ENCODE measurements at regions not wholly inside any gene's neighbourhood (a gene's known extent, or its start where the extent isn't known, plus 50 kb on each side); places are given as distances from the start of the nearest gene placed in this dataset.

DNA sequence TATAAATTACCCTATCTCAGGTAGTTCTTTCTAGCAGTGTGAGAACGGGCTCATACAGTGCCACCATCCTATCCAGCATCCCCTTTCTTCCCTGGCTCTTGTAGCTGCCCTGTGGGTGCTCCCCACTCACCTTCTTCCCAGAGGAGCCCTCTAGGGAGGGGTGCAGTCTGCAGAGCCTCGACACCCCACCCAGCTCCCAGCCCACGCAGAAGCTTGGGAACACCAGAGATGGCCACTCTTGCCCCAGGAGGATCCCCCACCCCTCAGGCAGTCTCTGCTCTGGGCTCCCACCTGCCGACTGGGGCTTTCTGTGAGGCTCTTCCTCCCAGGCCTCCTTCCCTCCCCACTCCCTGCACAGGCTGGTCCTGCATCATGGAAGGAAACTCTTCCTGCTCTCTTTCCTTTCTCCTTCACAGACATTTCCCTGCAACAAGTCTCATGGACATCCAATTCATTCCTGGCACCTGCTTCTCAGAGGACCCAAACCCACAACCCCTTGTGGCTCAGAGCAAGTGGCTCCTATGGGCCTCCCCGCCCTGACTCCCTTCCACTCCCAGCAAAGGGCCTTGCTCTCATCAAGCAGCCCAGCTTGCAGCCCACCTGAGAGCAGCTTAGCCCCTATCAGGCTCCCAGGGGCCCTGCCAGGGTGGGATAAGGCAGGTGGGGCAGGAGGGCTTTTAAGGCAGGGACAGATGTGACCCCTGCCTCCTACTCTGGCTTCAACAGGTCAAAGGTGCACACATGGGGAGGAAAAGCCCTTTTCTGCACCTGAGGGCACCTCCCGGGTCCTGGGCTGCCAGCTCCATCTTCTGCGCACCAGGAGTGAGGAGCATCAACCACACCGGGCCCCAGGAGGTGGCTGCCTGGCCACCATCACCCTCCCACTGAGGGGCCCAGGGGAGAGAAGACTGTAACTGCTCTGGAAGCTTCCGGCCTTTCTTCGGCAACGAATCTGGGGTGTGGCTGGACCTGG is 263.8 kb upstream of the TNRC6C start:
- DNase-seq, result no peak

DNA sequence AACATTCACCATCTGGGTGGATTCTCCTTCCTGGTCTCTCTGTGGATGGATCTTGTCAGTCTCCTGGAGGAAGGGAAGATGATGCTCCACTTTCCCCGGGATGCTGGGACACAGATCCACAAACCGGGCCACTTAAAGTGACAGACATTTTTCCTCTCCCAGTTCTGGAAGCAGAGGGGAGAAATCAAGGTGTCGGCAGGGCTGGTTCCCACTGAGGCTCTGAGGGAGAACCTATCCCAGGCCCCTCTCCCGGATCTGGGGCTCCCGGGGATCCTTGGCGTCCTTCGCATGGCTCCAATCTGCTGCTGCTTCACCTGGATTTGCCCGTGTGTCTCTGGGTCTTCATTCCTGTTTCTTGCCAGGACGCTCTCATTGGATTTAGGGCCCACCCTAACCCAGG is 263.1 kb upstream of the TNRC6C start:
- DNase-seq, result no peak

DNA sequence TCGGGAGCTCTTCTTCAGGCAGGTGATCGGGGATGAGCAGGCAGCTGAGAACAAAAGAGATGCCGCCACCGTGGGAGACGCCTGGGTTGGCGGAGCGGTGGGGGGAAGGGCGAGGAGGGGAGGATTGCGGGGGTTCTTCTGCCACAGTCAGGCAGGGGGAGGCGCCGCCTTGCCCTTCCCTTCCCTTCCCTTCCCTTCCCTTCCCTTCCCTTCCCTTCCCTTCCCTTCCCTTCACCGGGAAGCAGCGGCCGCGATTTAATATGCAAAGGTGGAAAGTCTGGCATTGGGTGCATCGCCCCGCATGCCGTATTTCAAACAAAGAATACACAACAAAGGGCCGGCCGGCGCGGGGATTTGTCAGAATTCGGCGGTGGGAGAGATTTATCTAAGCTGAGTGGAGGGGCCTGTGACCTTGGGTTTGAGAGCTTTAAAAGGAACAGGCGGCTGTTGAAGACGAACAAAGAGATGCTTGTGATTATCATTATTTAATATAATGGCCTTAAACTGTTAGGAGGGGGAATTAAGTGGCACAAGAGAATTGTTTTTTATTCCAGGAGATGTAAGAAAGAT is 262.3 kb upstream of the TNRC6C start:
- DNase-seq, result no peak

DNA sequence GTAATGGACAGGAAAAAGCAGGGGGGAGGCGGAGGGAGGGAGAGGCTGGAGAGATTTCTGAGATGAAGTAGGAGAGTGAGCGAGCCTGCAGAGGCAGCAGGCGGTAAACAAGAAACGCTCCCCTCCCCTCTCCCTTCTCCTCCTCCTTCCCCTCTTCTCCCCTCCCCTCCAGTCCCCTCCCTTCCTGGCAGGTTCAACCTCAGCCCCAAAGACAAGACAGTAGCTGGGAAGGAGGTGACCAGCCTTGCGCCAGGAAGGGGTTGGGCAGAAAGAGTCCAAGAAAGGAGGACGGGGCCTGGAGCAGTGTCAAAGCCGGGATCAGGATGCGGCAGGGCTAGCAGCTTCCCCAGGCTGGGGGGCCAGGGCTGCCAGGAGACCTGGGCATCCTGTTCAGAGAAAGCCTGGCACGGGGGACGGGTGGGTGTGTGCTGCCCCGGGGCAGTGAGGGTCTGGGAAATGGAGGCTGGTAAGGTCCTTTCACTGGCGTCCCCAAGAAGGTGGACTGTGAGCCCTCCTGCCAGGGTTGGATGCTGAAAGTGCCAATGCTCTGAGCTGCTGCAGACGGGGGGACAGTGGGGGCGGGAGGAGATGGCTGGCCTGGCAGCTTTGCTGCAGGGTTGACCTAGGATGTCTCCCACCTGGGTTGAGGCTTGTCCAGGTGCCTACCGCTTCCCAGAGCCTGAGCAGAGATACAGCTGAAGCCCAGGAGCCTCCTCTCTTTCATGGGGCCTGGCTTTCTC is 261.6 kb upstream of the TNRC6C start:
- no peak for DNase-seq

DNA sequence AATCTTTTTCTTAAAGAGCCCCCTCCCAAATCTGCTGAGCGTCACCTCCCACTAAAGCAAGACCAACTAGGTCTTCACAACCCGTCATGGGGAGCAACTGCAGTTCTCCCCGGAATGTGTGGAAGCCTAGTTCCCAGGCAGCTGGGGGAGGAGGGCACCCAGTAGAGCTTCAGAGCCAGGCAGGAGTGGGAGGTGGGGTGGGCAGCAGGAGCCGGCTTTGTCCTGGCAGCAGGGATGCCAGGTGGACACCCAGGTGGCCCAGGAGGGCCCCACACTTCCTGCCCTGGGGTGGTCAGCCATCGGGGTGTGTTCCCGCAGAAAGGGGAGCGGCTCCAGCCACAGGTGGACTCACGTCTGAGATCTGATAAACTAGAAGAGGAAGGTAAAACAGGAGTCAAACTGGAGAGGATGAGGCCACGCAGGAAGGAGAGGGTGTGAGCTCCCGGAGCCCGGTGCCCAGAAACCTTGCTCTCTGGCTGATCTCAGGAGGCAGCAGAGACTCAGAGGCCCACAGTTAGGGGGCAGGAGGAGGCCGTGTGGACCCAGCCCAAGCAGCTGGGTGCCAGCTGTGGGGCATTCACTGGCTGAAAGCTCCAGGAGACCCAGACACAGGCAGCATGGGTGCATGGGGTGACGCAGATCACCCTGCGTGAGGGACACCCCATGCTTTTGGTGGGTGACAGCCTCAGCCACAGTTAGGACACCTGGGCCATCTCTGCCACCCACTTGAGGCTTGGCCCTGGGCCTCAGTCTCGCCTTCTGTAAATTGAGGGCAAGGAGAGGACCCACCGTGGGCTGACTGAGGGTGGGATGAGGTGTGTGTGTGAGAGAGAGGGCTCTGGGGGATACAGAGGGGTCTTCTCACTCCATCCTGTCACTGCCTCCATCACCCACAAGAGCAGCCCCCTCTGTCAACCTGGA is 260.8 kb upstream of the TNRC6C start:
- no peak for DNase-seq

DNA sequence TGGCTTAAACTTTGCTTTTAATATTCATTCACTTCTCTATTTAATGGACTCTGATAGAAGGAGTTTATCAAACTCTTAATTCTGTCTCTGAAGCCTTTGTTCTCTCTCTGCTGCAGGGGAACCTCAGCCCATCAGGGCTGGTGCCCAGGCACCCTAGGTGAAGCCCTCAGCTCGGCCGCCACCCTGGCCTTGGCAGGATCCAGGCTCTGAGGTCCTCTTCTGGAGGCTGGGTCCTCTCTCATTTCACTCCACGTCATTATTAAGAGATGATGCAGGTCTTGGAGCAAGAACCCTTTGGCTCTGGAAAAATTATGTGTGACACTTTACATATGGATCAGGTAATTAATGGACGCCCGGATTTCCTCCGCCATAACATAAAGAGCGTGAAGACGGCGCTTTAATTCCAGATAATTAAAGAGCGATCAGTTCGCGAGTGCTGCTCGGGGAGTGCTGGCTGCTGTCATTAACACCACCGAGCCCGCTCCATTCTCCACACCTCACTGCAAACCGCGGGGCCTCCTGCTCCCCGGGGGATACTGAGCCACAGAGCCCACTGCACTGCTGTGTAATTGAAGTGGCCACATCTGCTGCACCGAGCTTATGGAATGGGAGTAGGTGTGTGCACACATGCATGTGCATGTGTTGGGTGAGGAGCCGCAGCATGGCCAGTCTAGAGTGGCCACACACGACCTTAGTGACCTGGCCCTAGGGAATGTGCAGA is 259.4 kb upstream of the TNRC6C start:
- DNase-seq, result no peak

DNA sequence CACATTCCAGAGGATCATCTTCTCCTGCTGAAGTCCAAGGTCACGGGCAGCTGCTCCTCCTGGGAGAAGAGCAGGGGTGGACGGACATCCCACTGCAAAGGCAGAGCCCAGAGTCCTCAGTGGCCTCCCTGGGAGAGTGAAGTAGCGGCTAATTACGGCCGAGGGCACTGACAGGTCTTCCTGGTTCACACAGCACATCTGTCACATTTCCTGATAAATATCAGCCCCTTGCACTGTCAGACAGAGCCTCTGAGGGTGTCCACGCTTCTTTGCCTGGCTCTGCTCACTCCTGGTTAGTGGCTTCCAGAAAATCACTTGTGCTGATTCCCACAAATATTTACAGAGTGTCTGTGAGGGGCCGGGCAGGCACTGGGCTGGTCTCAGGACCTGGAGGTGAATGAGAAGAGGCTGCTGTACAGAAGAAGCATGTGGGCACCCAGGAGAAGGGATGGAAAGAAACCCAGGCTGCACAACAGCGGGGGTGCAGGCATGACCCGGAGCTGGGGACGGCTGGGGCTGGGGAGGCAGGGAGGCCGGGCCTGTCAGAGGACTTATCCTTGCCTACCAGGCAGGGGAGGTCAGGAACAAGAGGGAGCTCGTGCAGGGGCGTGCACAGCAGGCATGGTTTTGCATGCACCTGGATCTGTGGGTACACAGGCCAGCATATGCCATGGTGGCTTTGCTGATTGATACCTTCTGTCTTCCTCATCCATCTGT is 258.2 kb upstream of the TNRC6C start:
- DNase-seq, result no peak

DNA sequence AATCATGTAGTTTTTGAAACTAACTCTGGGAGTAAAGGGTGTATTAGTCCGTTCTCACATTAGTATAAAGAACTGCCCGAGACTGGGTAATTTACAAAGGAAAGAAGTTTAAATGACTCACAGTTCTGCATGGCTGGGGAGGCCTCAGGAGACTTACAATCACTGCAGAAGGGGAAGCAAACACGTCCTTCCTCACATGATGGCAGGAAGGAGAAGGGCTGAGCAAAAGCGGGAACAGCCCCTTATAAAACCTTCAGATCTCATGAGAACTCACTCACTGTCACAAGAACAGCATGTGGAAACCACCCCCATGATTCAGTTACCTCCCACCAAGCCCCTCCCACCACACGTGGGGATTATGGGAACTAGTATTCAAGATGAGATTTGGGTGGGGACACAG is 256.5 kb upstream of the TNRC6C start:
- DNase-seq, result no peak

DNA sequence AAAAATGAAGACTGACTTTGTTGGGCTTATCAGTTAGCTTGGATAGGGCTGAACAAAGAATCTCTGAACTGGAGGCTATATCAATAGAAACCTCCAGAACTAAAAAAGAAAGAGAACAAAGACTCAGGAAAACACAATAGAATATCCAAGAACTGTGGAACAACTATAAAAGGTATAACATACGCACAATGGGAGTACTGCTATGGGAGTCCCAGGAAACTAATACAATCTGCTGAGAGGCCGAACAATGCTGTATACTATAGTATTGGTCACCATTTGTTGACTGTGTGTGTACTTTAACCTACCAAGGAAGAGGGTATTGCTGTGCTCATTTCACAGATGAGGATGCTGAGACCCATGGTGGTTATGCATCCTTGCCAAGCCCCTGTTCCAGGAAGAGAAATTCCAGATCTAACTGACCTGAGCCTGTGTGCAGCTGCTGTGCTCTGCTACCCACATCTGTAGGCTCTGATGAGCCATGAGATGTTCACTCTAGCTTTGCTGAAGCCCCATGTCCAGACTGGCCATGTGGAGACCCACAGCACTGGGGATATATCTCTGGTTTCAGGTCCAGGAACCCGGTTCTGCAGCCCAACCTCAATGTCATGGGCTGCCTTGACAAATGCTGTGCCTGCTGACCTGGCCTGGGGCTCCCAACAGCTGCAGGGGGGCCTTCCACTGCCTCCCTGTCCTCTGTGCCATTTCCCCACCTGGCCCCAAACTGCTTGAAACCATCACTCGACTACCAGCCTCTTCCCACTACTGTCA is 254.3 kb upstream of the TNRC6C start:
- DNase-seq, result no peak

DNA sequence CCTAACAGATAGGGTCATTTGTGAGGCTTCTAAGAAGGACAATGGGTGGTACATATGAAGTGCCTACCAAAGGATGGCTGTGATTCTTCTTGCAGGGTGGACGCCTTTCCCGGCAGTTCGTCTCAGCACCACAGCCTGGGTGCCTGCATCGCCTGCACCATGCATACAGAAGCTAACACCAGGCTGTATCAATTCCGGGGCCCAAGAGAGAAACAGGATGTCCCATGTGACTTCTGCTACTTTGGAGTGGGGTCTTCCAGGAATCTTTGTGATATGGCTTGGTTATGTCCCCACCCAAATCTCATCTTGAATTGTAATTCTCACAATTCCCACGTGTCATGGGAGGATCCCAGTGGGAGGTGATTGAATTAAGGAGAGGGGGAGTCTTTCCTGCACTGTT is 251.6 kb upstream of the TNRC6C start:
- DNase-seq, result no peak

DNA sequence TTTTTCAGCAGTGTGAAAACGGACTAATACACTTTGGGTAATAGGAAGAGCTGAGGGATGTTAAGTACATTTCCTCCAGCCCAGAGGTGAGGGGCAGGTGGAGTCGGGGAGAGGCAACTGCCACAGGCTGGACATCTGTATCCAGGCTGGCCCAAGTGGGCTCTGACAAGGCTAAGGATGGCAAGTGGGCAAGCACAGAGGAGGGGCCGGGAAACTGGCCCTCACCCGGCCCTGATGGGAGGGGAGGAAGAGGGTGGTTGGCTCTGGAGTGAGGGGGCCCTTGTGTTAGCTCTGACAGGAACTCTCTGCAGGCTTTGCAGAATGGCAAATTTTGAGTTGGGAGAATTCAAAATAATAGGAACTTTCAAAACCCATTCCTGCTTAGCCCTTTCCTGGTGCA is 251.0 kb upstream of the TNRC6C start:
- no peak for DNase-seq

DNA sequence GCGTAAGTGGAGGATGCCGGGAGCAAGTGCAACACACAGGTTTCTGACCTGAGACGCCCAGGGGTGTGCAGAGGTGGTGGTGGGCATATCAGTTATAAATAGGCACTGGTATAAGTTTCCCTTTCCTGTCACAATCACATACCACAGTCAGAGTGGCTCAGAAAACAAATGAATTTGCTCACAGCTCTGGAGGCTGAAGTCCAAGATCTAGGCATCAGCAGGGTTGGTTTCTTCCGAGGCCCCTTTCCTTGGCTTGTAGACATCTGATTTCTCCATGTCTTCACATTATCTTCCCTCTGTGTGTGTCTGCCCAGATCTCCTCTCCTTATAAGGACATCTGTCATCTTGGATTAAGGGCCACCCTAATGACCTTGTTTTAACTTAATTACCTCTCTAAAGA is 250.5 kb upstream of the TNRC6C start:
- no peak for DNase-seq

DNA sequence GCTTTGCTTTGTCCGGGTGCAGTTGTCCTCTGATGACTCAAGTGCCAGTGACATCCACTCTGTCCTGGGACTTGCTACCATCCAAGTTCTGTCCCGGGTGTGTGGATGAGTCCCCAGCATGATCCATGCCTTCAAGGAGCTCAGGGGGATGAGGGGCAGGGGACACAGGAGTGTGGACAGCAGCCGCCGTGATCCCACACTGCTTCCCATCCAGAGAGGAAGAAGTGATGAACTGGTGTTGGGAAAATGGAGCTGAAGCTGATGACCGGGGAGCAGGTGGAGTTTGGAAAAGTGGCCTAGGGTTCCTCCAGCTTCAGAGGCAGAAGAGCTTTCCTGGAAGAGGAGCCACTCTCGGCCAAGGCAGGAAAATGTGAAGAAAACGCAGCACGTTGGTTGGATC is 249.6 kb upstream of the TNRC6C start:
- DNase-seq, result no peak

DNA sequence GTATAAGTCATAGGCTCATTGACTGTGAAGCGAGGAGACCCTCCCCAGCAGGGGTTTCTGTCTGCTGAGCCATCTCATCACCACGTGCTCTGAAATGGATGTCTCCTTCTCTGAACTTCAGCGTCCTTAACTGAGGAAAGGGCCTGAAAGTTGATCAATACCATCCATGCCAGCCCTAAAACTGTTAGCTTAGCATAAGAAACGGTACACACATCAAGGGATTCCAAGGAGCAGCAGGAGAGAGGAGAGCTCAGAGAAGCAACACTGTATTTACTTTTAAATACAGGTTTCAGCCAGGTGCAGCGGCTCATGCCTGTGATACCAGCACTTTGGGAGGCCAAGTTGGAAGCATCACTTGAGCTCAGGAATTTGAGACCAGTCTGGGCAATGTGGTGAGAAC is 248.9 kb upstream of the TNRC6C start:
- no peak for DNase-seq

DNA sequence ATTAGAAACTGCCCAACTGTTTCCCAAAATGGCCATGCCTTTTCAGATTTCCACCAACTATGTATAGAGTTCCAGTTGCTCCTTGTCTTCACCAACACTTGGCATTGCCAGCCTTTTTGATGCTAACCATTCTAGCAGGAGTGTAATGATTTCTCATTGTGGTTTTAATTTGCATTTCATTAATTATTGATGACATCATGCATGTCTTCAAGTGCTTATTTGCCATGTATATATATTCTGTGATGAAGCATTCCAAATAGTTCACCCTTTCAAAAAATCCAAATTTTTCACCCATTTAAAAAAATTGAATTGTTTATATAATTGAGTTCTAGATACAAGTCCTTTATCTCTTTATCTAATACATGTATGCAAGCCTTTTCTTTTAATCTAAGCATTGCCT is 245.9 kb upstream of the TNRC6C start:
- DNase-seq, result no peak

DNA sequence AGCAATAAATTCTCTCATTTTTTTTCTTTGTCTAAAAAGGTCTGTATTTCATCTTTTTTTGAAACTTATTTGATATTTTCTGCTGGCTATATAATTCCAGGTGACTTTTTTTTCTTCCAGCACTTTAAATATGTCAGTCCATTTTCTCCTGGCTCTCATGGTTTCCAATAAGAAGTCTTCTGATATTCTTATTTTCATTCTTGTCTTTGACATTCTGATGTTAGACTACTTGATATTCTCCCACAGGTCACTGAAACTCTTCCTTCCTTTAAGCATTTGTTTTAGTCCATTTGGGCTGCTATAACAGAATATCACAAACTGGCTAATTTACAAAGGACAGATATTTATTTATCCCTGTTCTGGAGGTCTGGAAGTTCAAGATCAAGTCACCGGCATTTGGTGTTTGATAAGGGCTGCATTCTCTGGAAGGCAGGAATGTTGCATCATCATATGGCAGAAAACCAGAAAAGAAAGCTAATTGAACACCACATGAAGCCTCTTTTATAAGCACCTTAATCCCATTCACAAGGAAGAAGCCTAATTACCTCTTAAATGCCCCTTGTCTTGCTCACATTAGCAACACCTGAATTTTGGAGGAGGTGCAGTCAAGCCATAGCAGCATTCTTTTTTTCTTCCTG is 242.1 kb upstream of the TNRC6C start:
- no peak for DNase-seq

DNA sequence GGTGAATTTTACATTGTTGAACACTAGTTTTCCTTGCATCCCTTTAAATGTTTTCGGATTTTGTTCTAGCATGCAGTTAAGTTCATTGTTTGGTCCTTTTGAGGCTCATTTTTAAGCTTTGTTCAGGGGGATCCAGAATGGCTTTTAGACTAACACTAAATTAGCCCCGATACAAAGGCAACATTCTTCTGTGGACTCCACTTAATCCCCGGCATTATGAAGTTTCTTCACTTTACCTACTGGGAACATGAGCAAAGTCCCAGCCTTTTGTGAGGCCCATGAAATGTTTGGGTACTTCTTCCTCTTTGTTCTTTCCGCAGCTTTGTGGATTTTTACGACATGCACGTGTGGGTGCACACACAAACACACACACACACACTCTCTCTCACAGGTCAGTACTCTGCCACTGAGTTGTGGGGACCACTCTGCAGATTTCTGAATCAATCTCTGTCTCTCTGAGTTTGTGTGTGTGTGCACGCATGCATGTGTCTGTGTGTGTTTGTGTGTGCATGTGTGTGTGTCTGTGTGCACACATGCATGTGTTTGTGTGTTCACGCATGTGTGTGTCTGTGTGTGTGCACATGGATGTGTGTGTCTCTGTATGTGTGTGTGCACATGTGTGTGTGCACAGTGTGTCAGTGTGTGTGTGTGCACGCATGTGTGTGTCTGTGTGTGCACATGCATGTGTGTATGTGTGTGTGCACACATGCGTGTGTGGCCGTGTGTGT is 240.4 kb upstream of the TNRC6C start:
- DNase-seq, result no peak

DNA sequence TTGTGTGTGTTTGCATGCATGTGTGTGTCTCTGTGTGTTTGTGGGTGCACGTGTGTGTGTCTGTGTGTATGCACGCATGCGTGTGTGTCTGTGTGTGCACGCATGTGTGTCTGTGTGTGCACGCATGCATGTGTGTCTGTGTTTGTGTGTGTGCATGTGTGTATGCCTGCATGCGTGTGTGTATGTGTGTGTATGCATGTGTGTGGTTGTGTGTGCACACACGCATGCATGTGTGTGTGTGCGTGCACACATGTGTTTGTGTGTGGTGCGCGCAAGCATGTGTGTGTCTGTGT is 239.9 kb upstream of the TNRC6C start:
- DNase-seq, result no peak

DNA sequence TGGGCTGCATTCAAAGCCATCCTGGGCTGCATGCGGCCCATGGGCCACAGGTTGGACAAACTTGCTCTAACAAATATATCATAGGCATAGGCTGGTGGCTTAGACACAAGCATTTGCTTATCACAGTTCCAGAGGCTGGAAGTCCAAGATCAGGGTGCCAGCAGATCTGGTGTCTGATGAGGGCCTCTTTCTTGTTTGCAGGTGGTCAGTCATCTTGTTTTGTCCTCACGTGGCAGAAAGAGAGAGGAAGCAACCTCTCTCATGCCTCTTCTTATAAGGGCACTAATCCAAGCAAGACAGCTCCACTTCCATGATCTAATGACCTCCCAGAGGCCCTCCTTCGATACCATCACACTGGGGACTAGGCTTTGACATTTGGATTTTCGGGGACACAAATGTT is 238.7 kb upstream of the TNRC6C start:
- no peak for DNase-seq
